ENCODE measurements at regions not wholly inside any gene's neighbourhood (a gene's known extent, or its start where the extent isn't known, plus 50 kb on each side); places are given as distances from the start of the nearest gene placed in this dataset.

DNA sequence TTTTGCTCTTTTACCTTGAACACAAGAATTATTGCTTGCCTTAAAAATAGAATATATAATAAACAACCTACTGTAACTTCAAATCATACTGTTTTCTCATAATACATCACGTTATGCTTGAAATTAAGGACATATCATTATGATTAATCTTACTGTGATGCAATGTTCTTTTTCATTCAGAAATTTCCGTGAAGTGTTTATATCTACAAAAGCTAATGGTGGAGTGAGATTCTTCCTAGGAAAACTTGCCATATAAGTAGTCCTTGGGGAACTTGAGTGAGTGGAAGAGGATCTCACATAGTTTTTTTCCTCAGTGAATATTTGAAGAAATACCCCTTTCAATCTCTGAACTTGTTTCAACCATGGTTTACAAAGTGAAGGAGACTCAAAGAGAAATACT is 498.7 kb upstream of the CBLB start:
- TF ChIP-seq, protein P1, sequence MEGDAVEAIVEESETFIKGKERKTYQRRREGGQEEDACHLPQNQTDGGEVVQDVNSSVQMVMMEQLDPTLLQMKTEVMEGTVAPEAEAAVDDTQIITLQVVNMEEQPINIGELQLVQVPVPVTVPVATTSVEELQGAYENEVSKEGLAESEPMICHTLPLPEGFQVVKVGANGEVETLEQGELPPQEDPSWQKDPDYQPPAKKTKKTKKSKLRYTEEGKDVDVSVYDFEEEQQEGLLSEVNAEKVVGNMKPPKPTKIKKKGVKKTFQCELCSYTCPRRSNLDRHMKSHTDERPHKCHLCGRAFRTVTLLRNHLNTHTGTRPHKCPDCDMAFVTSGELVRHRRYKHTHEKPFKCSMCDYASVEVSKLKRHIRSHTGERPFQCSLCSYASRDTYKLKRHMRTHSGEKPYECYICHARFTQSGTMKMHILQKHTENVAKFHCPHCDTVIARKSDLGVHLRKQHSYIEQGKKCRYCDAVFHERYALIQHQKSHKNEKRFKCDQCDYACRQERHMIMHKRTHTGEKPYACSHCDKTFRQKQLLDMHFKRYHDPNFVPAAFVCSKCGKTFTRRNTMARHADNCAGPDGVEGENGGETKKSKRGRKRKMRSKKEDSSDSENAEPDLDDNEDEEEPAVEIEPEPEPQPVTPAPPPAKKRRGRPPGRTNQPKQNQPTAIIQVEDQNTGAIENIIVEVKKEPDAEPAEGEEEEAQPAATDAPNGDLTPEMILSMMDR (IDR thresholded peaks at IDR 0.05): no peak
- no peaks in the 10 kb centered on the region for H3K9me3 ChIP-seq
- no peaks in the 10 kb centered on the region for H3K27me3 ChIP-seq (replicated peaks; ENCODE audit: insufficient read depth)
- ATAC-seq (ENCODE audit: insufficient number of reproducible peaks, low FRiP score, low read depth): no peak
- no peaks in the 10 kb centered on the region for H3K4me1 ChIP-seq (ENCODE audit: control insufficient read depth in 1 of 2, low read depth in 2 of 2)
- H3K4me3 ChIP-seq: no peak overlapping the region
- H3K36me3 ChIP-seq: no peaks in the 10 kb centered on the region
- no peak overlapping the region for H3K27ac ChIP-seq
- no peak for DNase-seq (ENCODE audit: low spot score)

DNA sequence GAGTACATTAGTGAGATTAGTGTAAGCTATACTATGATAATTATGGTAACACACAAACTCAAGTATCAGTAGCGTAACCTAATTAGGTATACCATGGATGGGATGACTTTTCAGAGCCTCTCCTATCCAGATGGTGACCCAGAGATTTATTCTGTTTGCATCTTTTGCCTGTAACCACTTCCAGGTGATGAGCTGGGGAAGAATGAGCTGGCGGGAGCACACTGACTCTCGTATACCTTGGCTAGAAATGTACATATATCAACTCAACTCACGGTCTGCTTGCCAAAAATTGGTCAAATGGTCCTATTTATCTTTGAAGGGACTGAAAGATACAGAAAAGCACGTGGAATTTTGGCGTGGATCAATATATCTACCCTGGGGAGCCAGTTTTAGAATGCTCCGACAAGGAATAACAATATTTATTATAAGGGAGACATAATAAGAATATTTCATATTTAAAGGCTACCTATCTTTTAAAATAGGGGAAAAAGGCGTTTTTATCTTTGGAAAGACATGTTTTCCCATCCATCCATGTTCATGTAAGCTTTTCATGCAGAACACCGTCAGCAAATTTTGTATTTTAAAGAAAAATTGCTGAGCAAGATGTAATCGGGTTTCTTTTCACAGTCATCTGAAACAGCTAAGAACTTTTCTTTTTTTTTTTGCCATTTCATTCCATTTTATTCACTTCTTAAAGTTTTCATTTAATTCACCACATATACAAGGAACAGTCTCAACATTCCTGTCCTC is 502.6 kb upstream of the CBLB start:
- Histone ChIP-seq H3K27ac (no peak overlapping the region), H3K4me1 (ENCODE audit: control insufficient read depth in 1 of 2, low read depth in 2 of 2) (no peaks in the 10 kb centered on the region), H3K27me3 (replicated peaks; ENCODE audit: insufficient read depth) (no peaks in the 10 kb centered on the region), H3K4me3 (no peak overlapping the region), H3K9me3 (no peaks in the 10 kb centered on the region), H3K36me3 (no peaks in the 10 kb centered on the region)
- no peak for ATAC-seq (ENCODE audit: insufficient number of reproducible peaks, low FRiP score, low read depth)
- TF ChIP-seq, protein P1 (IDR thresholded peaks at IDR 0.05): no peak
- DNase-seq (ENCODE audit: low spot score): no peak

DNA sequence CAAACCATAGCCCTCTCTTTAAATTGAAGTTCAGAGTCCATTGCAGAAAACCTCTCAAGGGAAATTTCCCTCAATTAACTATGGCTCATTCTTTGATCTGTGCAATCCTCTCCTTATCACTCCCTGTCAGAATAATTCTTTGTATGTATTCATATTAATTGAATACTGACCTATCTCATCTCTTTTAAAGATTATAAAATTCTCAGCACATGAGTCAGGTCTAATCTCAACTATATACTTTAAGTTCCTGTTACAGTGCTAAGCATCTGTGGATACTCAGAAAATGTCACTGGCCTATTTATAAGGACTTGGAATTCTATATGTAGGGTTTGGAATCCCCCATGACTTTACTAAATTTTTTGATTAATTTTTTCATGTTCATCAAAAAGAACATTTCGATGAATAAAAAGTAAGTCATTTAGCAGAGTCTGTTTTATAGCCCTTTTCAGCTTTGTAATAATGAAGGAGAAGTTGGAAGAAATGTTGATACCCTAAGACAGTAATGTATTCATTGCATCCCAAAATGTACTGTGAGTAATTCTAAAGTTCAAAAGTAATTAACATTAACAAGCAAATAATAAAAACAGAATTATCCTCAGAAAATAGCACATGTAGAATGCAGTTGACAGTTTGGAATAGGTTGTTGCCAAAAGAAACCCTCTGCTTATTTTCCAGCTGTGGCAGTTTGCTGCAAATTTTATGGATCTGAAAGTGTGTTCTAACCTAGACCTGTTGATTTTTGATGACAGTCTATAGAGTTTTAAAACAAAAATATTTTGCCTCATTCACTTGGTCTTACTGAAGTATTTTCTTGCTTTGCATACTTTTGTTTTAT is 503.4 kb upstream of the CBLB start:
- no peaks in the 10 kb centered on the region for H3K27me3 ChIP-seq (replicated peaks; ENCODE audit: insufficient read depth)
- ATAC-seq (ENCODE audit: insufficient number of reproducible peaks, low FRiP score, low read depth) (no peak), DNase-seq (ENCODE audit: low spot score) (no peak)
- H3K27ac ChIP-seq: no peak overlapping the region
- no peaks in the 10 kb centered on the region for H3K36me3 ChIP-seq
- TF ChIP-seq, protein P1 (IDR thresholded peaks at IDR 0.05): no peak
- no peak overlapping the region for H3K4me3 ChIP-seq
- H3K9me3 ChIP-seq: no peaks in the 10 kb centered on the region
- no peaks in the 10 kb centered on the region for H3K4me1 ChIP-seq (ENCODE audit: control insufficient read depth in 1 of 2, low read depth in 2 of 2)

DNA sequence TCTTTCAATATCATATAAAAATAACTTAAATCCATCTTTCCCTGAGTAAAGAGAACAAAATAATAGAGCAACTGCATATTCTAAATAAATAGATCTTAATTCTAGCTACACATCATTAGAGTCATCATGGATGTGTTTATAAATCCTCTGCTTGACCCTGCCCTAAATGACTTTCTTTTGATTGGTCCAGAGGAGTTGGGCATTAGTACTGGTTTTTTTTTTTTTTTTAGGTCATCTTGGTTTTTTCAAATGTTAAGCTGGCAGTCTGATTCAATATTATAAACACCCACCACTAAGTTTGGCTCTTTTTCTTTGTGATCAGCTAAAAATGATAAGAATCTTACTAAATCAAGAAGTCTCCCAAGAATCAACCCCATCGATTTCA is 504.0 kb upstream of the CBLB start:
- Histone ChIP-seq H3K4me1 (ENCODE audit: control insufficient read depth in 1 of 2, low read depth in 2 of 2) (no peaks in the 10 kb centered on the region), H3K27me3 (replicated peaks; ENCODE audit: insufficient read depth) (no peaks in the 10 kb centered on the region), H3K4me3 (no peak overlapping the region), H3K27ac (no peak overlapping the region), H3K36me3 (no peaks in the 10 kb centered on the region), H3K9me3 (no peaks in the 10 kb centered on the region)
- DNase-seq (ENCODE audit: low spot score) (no peak), ATAC-seq (ENCODE audit: insufficient number of reproducible peaks, low FRiP score, low read depth) (no peak)
- TF ChIP-seq, protein P1 (IDR thresholded peaks at IDR 0.05): no peak

DNA sequence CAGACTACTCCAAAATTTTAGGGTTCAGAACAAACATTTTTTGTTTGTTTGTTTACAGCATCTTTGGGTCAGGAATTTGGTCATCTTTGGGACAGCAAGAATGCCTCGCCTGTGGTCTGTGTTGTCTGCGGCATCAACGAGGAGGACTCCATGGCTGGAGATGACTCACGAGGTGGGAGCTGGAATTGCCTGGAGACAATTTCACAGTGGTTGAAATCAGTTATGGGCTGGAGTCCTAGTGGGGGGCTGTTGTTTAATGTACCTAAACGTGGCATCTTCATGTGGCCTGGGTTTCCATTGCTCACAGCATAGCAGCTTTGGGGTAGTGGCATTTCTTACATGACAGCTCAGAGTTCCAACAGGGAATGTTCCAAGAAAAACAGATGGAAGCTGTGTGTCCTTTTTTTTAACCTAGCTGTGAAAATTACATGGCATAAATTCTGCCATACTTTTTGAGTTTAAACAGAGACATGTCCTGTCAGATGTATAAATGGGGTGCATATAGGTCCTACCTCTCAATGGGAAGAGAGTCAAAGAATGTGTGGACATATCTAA is 507.3 kb upstream of the CBLB start:
- Histone ChIP-seq H3K36me3 (no peaks in the 10 kb centered on the region), H3K9me3 (no peaks in the 10 kb centered on the region)

More for the DNA sequence above, 507.3 kb upstream of the CBLB start:
- ATAC-seq (ENCODE audit: insufficient number of reproducible peaks, low FRiP score, low read depth) (no peak), DNase-seq (ENCODE audit: low spot score) (no peak)
- Histone ChIP-seq H3K27me3 (replicated peaks; ENCODE audit: insufficient read depth) (no peaks in the 10 kb centered on the region), H3K4me3 (no peak overlapping the region), H3K27ac (no peak overlapping the region), H3K4me1 (ENCODE audit: control insufficient read depth in 1 of 2, low read depth in 2 of 2) (no peaks in the 10 kb centered on the region)
- TF ChIP-seq, protein P1 (IDR thresholded peaks at IDR 0.05): no peak
